Breast epithelium (tissue), 3 donors: ENCODE measurements at regions not wholly inside any gene's neighbourhood (a gene's known extent, or its start where the extent isn't known, plus 50 kb on each side); places are given as distances from the start of the nearest gene placed in this dataset.

Experiments used
- CTCF ChIP-seq, 3 donors: fragments of 450-650 bp; IDR thresholded peaks; one replicate each; pipeline ENCODE4 v1.5.1; 2016 to 2017; ENCODE audit warnings: antibody characterized with exemption in 3 of 3, mild to moderate bottlenecking in 3 of 3, moderate library complexity in 3 of 3
- POLR2AphosphoS5 ChIP-seq, 3 donors: sonication (generic); formaldehyde crosslinking; IDR thresholded peaks; one replicate each; pipeline ENCODE4 v1.6.1; 2017; ENCODE audit warnings: antibody characterized with exemption in 3 of 3

GRCh38 chr18:73220663-73221062 lies 352.9 kb upstream of the NETO1 start:
- TF ChIP-seq CTCF (IDR thresholded peaks at IDR 0.05) (no peak), POLR2AphosphoS5 (IDR thresholded peaks at IDR 0.05) (no peak)
